ENCODE measurements at regions not wholly inside any gene's neighbourhood (a gene's known extent, or its start where the extent isn't known, plus 50 kb on each side); places are given as distances from the start of the nearest gene placed in this dataset.

DNA sequence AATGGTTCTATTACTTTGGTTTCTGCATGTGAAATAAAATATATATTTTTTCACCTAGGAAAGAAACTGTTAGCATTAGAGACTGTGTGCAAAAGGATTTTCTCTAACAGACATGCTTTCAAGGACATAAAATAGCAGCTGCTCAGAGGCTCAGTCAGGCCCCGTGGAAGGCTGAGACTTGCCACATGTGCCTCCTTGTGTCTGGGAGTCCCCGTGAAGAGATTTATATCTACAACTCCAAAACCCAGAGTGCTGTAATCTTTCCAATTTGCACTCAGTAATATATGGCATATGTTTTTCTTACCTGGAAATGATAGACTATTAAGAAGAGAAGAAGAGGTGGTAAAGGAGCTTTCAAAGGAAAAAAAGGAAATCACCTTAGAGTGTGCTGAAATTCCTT lies 371.6 kb upstream of the OBI1 start:
- TF ChIP-seq, protein P1, sequence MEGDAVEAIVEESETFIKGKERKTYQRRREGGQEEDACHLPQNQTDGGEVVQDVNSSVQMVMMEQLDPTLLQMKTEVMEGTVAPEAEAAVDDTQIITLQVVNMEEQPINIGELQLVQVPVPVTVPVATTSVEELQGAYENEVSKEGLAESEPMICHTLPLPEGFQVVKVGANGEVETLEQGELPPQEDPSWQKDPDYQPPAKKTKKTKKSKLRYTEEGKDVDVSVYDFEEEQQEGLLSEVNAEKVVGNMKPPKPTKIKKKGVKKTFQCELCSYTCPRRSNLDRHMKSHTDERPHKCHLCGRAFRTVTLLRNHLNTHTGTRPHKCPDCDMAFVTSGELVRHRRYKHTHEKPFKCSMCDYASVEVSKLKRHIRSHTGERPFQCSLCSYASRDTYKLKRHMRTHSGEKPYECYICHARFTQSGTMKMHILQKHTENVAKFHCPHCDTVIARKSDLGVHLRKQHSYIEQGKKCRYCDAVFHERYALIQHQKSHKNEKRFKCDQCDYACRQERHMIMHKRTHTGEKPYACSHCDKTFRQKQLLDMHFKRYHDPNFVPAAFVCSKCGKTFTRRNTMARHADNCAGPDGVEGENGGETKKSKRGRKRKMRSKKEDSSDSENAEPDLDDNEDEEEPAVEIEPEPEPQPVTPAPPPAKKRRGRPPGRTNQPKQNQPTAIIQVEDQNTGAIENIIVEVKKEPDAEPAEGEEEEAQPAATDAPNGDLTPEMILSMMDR (IDR thresholded peaks at IDR 0.05; ENCODE audit: low read depth, low read length): no peak
- TF ChIP-seq EZH2phosphoT487 (IDR thresholded peaks at IDR 0.05; ENCODE audit: low read depth): no peak
- Histone ChIP-seq H3K27me3 (ENCODE audit: low read depth, low read length) (no peaks in the 10 kb centered on the region), H3K79me2 (ENCODE audit: low read length) (no peaks in the 10 kb centered on the region), H3K27ac (ENCODE audit: low read length) (no peak overlapping the region), H3K9me3 (ENCODE audit: insufficient read depth, low read length) (no peaks in the 10 kb centered on the region), H3K36me3 (replicated peaks; ENCODE audit: low read depth, low read length) (no peaks in the 10 kb centered on the region), H3K4me1 (ENCODE audit: low read length) (no peaks in the 10 kb centered on the region), H3K4me3 (ENCODE audit: low read length) (no peak overlapping the region), H3K9ac (ENCODE audit: low read length) (no peak overlapping the region), H3K4me2 (ENCODE audit: low read length) (no peak overlapping the region), H2AFZ (ENCODE audit: low read depth, low read length) (no peak overlapping the region), H4K20me1 (ENCODE audit: insufficient read depth, low read length) (no peaks in the 10 kb centered on the region)

DNA sequence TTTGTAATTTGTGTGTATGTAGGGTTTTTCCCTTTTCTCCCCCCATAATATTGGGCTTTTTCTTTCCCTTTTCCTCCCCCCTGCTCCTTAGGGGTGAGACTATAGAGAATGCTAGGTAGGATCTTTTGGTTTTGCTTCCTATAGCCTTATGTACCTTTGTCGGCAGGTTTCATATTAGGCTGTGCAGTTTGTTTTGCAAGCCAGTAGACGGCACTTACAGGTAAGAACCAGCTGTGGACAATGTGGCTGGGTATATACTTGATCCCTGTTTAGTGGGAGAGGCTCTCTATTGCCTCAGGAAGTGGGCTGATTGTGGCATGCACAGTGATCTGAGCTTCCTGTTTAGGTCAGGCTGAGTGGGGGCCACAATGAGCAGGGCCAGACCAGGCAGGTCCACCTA lies 359.2 kb upstream of the OBI1 start:
- Histone ChIP-seq H3K9me3 (ENCODE audit: insufficient read depth, low read length) (peaks cover 3% of the 10 kb centered on the region; the same call in 1 of the 2 replicates), H2AFZ (ENCODE audit: low read depth, low read length) (no peak overlapping the region), H3K9ac (ENCODE audit: low read length) (no peak overlapping the region), H3K4me2 (ENCODE audit: low read length) (no peak overlapping the region), H4K20me1 (ENCODE audit: insufficient read depth, low read length) (no peaks in the 10 kb centered on the region), H3K36me3 (replicated peaks; ENCODE audit: low read depth, low read length) (no peaks in the 10 kb centered on the region), H3K27me3 (ENCODE audit: low read depth, low read length) (no peaks in the 10 kb centered on the region), H3K4me3 (ENCODE audit: low read length) (no peak overlapping the region), H3K4me1 (ENCODE audit: low read length) (peaks cover 8% of the 10 kb centered on the region), H3K79me2 (ENCODE audit: low read length) (no peaks in the 10 kb centered on the region), H3K27ac (ENCODE audit: low read length) (no peak overlapping the region)
- TF ChIP-seq EZH2phosphoT487 (IDR thresholded peaks at IDR 0.05; ENCODE audit: low read depth): no peak
- TF ChIP-seq, protein P1 (IDR thresholded peaks at IDR 0.05; ENCODE audit: low read depth, low read length): peak; percentile 53

DNA sequence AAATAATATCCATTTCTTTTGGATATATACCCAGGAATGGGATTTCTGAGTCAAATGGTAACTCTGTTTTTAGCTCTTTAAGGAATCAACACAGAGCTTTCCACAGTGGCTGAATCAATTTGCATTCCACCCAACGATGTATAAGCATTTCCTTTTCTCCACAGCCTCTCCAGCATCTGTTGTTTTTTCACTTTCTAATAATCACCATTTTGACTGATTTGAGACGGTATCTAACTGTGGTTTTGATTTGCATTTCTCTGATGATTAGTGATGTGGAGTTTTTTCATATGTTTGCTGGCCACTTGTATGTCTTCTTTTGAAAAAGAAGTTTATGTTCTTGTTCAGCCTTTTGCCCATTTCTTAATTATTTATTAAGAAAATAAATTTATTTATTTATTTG lies 352.2 kb upstream of the OBI1 start:
- H3K36me3 ChIP-seq (replicated peaks; ENCODE audit: low read depth, low read length): no peaks in the 10 kb centered on the region
- no peaks in the 10 kb centered on the region for H4K20me1 ChIP-seq (ENCODE audit: insufficient read depth, low read length)
- H3K4me3 ChIP-seq (ENCODE audit: low read length): no peak overlapping the region
- H3K27me3 ChIP-seq (ENCODE audit: low read depth, low read length): no peaks in the 10 kb centered on the region
- no peak overlapping the region for H3K9ac ChIP-seq (ENCODE audit: low read length)
- no peak overlapping the region for H2AFZ ChIP-seq (ENCODE audit: low read depth, low read length)
- H3K4me1 ChIP-seq (ENCODE audit: low read length): no peaks in the 10 kb centered on the region
- no peak overlapping the region for H3K4me2 ChIP-seq (ENCODE audit: low read length)
- H3K79me2 ChIP-seq (ENCODE audit: low read length): no peaks in the 10 kb centered on the region
- no peak overlapping the region for H3K27ac ChIP-seq (ENCODE audit: low read length)
- H3K9me3 ChIP-seq (ENCODE audit: insufficient read depth, low read length): peaks cover 5% of the 10 kb centered on the region; the same call in 1 of the 2 replicates
- TF ChIP-seq, protein P1 (IDR thresholded peaks at IDR 0.05; ENCODE audit: low read depth, low read length): no peak
- no peak for TF ChIP-seq EZH2phosphoT487 (IDR thresholded peaks at IDR 0.05; ENCODE audit: low read depth)

DNA sequence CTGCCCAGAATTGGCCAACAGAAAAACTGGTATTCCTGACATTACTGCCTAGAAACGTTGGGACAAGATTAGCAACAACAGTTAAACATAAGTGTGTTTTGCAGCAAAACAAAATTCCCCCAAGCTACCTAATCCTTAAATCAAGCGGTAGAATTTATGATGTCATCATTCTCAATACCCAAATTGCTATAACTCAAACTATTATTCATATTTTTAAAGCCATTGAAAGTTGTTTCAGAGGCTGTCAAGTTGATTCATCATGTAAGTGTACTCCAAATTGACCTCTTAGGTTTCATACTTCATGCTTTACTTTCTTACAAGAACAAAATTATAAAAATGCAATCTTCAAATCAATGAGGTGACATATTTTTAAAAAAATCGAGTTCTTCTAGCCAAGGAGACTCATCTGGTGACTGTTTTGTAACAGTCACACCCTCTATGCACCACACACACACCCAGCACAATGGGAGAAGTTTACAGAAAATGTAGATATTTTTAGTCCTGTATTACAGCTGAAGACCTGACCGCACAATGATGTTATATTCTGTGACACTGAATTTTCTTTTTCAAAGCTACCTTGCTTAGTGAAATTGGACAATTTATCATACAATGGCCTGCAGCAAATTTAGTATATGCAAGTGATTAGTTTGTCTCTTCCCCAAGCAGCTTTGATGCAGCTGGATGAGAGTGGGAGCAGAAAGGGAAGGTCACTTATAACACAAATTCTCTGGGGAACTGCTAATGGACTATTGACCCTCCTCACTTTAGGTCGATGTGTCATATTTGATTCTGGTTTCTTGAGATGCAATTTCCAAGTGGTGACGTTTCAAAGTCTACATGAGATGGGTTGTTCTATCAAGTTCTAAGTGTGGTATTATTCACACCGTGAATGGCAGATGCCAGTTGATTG lies 345.3 kb upstream of the OBI1 start:
- no peaks in the 10 kb centered on the region for H3K36me3 ChIP-seq (replicated peaks; ENCODE audit: low read depth, low read length)
- no peak overlapping the region for H3K4me3 ChIP-seq (ENCODE audit: low read length)
- no peaks in the 10 kb centered on the region for H3K79me2 ChIP-seq (ENCODE audit: low read length)
- no peaks in the 10 kb centered on the region for H3K9me3 ChIP-seq (ENCODE audit: insufficient read depth, low read length)
- H4K20me1 ChIP-seq (ENCODE audit: insufficient read depth, low read length): no peaks in the 10 kb centered on the region
- H2AFZ ChIP-seq (ENCODE audit: low read depth, low read length): no peak overlapping the region
- H3K27ac ChIP-seq (ENCODE audit: low read length): no peak overlapping the region
- H3K27me3 ChIP-seq (ENCODE audit: low read depth, low read length): no peaks in the 10 kb centered on the region
- H3K9ac ChIP-seq (ENCODE audit: low read length): no peak overlapping the region
- H3K4me1 ChIP-seq (ENCODE audit: low read length): no peaks in the 10 kb centered on the region
- no peak overlapping the region for H3K4me2 ChIP-seq (ENCODE audit: low read length)
- TF ChIP-seq, protein P1 (IDR thresholded peaks at IDR 0.05; ENCODE audit: low read depth, low read length): no peak
- TF ChIP-seq EZH2phosphoT487 (IDR thresholded peaks at IDR 0.05; ENCODE audit: low read depth): no peak

Measured in OCI-LY3 (cell line).